GM19193 (cell line): ENCODE measurements at regions not wholly inside any gene's neighbourhood (a gene's known extent, or its start where the extent isn't known, plus 50 kb on each side); places are given as distances from the start of the nearest gene placed in this dataset.

ENCODE experiments used
- POLR2A ChIP-seq: IDR thresholded peaks from 4 replicates; pipeline ENCODE4 v1.6.1; 2011; ENCODE audit not compliant: insufficient read depth, insufficient read length; ENCODE audit errors: extremely low read depth

DNA sequence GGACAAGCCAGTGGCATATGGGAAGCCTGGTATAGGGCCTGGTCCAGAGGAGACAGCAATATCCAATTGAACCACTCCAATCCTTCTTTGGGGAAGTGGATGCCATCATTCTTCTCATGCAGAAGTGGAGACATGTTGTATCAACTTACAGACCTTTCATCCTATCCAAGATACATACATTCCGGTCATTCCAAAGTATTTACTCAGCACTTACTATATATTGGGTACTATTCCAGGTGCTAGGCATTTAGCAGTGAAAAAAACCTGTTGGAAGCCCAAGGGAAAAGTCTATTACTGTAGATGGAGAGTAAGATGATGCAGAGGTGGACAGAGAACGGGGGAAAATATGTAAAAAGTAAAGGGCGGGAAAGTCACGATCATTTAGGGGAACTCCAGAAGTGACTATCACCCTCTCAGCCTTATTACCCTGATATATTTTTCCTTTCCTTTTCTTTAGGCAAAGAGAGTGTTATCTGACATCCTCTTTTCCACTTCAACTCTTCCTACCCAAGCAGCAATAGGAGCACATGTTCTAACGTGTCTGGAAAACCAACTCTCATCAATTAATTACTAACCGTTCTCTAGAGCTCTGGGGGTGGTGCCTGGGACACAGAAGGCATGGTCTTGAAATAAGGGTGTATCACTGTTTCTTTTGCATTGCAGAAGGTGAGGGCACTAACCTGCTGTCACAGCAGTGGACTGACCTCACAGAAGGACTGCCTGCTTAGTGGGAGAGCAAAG is 210.1 kb upstream of the MAF start:
- TF ChIP-seq POLR2A = no peak

DNA sequence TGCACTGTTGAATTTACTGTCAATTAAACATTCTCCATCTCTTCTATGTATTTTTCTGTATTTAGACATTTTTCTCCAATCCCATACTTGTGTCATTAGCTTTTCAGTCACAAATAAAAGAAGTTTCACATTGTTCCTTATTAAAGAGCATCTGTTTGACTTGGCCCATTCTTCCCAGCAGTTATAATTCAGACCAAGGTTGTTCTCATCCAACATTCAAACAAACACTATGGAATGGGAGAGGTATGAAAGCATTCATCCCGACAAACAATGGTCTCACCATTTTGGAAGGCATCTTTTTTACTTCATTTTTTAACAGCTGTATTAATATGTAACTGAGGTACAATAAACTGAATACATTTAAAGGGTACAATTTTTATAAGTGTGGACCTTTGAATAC is 208.8 kb upstream of the MAF start:
- no peak for TF ChIP-seq POLR2A

DNA sequence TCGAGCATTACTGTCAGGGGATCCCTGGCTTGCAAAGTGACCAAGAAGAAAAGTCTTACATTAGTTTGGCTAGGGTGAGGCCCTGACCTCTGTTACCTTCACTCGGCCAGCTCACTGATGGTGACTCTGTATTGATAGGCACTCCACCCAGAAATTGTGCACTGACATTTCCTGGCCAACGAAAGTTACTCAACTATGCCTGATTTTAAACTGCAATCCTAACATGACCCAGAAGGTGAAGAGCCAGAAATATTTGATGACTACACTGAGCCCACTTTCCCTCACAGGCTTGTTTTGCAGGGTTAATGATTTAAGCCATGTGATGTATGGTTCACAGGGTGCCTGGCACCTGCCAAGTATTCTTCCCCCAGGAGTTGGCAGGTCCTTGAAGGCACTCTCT is 208.2 kb upstream of the MAF start:
- no peak for TF ChIP-seq POLR2A

DNA sequence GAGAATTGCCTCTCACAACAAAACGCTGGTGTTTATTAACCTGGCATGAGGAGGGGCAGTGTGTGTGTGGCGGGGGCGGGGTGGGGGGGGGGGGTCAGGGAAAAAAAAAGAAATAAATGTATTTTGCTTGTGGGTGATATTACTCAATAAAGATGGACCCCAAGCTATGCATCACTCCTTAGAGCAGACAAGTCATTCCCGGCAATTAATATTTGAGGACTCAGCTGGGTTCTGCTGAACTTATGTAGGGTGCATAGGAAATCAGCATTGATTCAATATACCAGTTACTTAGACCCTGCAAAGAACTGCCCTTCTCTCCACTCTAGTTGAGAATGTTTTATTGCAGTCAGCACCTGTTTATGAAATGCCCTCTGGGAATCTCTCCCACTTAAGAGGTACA is 206.2 kb upstream of the MAF start:
- TF ChIP-seq POLR2A = no peak

DNA sequence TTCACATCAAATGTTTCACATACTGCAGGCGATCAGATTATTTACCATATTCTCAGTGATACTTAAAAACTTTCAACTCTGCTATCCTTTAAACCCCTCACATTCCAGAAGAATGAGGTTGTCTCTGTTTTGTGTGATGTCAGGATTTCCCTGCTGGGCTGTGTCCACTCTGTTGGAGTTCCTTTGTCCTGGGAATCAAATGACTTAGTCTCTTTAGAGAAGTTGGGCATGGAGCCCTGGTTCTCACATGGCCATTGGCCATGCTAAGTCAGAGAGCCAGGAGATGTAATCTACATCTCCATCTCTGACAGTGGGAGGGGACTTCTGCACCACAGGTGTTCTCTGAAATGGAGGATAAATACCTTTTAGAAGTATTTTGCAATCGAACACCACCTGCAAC is 205.1 kb upstream of the MAF start:
- TF ChIP-seq POLR2A = no peak

DNA sequence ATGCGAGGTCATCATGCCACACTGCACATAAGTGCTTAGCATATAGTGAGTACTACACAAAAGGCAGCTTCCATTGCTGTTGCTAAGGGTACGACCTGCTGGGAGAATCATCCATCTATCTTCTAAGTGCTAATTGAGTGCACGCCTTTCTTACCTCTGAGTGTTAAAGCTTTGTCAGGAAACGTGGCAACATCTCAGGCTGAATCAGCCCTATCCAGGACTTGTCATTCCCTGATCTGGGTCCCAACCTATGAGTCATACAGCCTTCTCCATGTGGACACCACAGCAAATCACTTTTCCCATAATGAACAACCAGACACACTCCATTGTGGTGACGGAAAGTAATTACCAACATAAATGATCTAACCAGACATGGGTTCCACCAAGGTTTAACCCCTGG is 201.1 kb upstream of the MAF start:
- TF ChIP-seq POLR2A = no peak

DNA sequence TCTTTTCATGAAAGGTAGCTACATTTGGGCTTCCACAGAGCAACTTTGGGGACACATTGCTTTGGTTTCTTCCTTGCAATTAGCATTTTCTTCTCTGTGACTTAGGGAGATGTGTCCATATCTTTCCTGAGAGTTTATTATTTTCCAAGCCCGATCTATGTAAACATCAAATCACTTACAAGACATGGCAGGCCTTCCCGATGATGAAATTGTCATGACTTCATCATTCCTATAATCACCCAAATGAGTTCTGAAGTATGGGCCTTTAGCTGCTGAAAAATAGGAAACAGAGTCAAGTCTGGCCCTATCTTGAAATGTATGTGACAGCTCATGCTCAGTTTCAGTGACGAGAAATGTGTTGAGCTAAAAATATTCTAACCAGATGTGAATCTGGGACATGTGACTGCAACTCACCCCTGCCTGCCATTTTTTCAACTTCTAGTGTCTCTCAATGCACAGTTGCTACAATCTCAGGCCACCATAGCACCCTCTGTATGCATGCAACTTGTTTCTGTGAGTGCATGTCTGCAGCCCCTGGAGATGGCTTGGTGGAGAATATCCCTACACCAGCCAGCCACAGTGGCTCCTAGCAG is 199.6 kb upstream of the MAF start:
- TF ChIP-seq POLR2A = no peak

DNA sequence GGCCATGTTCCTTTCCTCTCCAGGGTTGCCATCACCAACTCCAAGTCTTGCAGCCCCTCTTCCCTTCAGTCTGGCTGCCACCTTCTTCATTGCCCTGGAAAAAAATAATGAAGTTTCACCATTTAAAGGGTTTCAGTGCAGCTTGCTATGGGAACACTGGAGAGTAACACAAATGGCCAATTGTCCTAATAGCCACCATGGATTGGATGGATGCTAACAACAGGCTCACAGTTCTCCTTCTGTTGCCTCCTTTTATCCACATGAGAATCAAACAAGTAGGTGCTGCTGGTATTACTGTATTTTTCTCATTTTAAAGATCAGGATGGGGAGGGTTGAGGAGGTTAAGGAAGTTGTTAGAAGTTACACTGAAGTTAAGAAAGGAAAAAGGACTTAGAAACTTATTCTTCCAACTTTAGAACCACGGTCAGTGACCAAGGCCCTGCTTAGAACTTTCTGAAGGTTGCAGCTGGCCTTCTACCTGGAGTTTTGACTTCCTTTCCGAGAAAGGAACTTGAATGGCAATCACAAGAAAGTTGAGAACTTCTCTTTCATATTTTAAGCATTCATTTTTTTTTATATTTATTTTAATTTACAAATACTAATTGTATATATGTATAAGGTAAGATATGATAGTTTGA is 198.0 kb upstream of the MAF start:
- TF ChIP-seq POLR2A = no peak

DNA sequence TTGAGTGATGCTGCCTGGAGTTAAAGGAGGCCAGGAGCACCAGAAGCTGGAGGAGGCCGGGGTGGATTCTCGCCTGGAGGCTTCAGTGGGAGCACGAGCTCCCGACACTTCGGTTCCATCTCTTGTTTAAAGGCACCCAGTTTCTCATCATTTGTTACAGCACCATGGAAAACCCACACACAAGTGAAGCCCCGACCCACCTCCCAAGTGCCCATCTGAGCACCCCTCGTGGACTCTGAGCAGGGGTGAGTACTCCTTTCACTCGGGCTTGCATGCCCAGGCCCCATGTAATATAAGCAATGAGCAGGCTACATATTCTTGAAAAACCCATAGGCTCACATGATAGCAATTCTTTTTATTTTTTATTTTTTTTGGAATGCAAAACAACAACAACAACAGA is 196.9 kb upstream of the MAF start:
- TF ChIP-seq POLR2A = no peak

DNA sequence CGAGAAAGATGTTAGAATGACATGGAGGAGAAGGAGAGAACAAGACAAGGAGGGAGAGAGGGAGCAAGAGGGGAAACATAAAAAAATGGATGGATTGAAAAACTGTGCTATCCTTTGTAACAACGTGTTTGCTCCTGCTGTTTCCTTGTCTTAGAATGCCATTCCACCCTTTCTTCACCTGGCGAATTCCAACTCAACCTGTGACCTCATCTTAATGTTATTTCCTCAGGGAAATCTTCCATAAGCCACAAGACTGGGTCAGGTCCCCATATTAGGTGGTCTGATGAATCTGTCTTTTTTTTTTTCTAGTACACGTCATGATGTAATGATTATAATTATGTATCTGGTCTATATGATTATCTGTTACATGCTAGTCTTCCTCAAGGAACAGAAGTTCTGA is 195.0 kb upstream of the MAF start:
- no peak for TF ChIP-seq POLR2A

DNA sequence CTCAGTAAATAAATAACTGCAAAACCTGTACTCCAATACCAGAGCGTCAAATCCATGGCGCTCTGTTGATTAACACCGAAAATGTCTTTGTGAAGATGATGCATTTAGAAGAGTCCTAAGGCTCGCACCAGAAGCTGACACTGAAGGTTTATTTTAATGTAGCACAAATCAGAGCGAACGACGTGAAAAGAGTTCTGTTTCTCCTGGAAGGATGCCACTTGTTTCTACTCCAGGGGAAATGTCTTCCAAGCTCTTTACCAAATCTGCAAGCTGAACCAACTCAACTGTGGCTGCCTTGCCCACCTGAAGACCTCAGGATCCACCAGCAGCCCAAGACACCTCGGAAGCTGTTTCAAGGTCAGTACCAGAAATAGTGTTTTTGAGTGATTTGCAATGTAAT is 194.4 kb upstream of the MAF start:
- TF ChIP-seq POLR2A = no peak

DNA sequence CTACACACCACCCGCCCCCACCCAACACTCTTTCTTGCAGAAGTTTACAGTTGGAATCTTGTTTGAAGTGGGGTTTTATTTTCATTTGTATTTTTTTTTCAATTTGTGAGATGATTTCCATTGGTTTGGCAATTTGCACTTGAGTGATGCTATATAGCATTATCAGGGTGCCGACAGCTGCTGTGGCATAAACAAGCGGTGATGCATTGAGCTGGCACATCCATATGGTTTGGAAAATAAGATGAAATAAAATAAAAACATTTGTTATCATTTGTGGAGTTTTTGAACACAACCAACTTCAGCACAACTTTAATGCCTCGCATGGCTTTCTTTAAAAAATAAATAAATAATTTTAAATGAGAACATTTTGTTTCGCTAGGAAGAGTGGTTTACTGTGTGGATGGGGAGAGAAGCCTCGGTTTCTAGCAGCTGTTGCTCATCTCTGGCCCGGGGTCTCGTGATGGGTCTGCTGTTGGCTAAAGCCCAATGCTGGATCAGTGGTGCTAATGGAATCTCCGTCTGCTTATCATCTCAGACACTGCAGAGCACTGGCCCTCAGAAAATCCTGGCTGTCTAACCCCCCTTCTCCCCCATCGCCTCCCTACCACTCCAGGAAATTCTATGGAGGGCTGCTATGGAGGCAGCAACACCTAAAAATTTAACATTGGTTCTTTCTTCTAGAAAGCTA is 192.3 kb upstream of the MAF start:
- no peak for TF ChIP-seq POLR2A

DNA sequence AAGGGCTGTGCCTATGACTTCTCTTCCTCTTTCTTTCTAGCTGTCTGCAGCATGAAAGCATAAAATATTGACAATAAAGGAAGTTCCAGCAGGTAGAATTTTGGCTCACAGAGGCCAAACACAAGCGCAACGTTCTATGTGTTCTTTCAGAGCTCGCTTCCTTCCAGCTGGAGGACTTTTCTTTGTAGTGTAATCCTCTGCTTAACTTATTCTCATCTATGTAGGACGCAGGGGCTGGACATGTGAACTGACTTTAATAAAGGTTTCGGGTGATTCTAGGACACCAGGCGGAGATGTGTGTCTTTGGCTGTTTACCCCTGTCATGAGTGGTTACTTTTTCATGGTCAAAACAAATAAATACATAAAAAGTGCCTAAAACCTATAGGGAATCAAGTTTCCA is 191.5 kb upstream of the MAF start:
- no peak for TF ChIP-seq POLR2A

DNA sequence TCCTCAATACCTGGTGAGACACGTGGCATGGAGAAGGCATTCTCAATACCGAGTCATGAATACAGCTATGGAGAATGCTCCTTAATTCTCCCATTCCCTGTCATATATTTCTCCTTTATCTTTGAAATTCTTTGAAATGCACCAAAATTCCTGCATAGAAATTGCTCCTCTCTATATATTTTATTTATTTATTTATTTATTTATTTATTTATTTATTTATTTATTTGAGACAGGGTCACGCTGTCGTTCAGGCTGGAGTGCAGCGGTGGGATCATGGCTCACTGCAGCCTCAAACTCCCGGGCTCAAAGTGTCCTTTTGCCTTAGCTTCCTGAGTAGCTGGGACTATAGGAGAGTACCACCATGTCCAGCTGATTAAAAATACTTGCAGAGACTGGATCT is 190.3 kb upstream of the MAF start:
- no peak for TF ChIP-seq POLR2A

DNA sequence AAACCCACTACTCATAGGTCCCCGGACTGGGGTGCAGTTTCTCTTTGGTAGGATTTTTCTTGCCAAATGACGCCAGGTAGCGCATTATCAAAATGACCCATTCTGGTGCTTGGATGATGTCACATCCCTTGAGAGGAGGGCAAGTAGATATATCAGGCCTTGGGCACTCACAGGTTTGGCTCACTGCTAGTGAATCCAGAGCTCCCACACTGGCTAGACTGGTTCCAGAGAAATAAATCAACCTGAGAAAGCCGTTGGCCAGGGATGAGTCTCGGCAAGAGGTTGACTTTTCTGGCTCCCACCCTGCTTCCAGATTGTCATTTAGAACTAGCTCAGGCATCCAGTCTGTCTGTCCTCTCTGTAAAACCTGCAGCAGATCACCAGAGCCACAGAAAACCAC is 188.4 kb upstream of the MAF start:
- no peak for TF ChIP-seq POLR2A

DNA sequence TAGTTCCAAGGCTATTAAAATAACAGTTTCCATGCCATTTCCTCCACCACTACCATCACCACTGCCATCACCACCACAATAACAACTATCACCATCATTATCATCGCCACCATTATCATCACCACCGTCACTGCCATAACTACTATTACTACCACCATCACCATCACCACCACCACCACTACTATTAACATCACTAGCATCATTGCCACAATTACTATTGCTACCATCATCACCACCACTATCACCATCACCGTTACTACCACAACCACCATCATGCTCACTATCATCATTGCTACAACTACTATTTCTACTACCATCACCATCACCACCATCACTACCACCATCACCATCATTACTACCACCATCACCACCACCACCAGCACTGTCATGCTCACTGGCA is 185.9 kb upstream of the MAF start:
- TF ChIP-seq POLR2A = no peak
